GM23338 (cell line): ENCODE measurements at regions not wholly inside any gene's neighbourhood (a gene's known extent, or its start where the extent isn't known, plus 50 kb on each side); places are given as distances from the start of the nearest gene placed in this dataset.

Experiments used
- ATAC-seq: fragments of 200-7000 bp; cut with Tn5 transposase; 3 replicates; pipeline ENCODE4 v1.9.1; 2020
- DNase-seq: peaks from one replicate; pipeline ENCODE4 v3.0.0-alpha.2; 2015; ENCODE audit warnings: low spot score
- H2AFZ ChIP-seq: fragments of 200-600 bp; sonication (generic); 2 replicates; pipeline ENCODE4 v1.8.0; 2016; ENCODE audit warnings: antibody characterized with exemption, mild to moderate bottlenecking, moderate library complexity
- H3F3A ChIP-seq: fragments of 200-600 bp; sonication (generic); replicated peaks from 2 replicates; pipeline ENCODE4 v1.8.0; 2017; ENCODE audit warnings: antibody characterized with exemption, mixed run types, low read depth
- H3K27ac ChIP-seq: fragments of 200-600 bp; sonication (generic); 2 replicates; pipeline ENCODE4 v1.6.1; 2016; ENCODE audit warnings: low read depth
- H3K27me3 ChIP-seq: fragments of 200-600 bp; sonication (generic); 2 replicates; pipeline ENCODE4 v1.8.0; 2016; ENCODE audit warnings: mild to moderate bottlenecking, mixed run types, moderate library complexity; ENCODE audit not compliant: insufficient read depth
- H3K36me3 ChIP-seq: fragments of 200-600 bp; sonication (generic); 2 replicates; pipeline ENCODE4 v1.8.0; 2016; ENCODE audit warnings: mild to moderate bottlenecking; ENCODE audit not compliant: insufficient read depth
- H3K4me1 ChIP-seq: fragments of 200-600 bp; sonication (generic); 2 replicates; pipeline ENCODE4 v1.8.0; 2016; ENCODE audit warnings: mild to moderate bottlenecking, moderate library complexity; ENCODE audit not compliant: insufficient read depth
- H3K4me2 ChIP-seq: fragments of 200-600 bp; sonication (generic); 2 replicates; pipeline ENCODE4 v1.7.1; 2017; ENCODE audit warnings: mixed run types
- H3K4me3 ChIP-seq: fragments of 200-600 bp; sonication (generic); 2 replicates; pipeline ENCODE4 v1.6.1; 2016; ENCODE audit warnings: mixed run types
- H3K79me2 ChIP-seq: fragments of 200-600 bp; sonication (generic); replicated peaks from 2 replicates; pipeline ENCODE4 v1.8.0; 2017; ENCODE audit warnings: mild to moderate bottlenecking; ENCODE audit not compliant: insufficient read depth
- H3K9me2 ChIP-seq: fragments of 200-600 bp; sonication (generic); 2 replicates; pipeline ENCODE4 v1.8.0; 2017; ENCODE audit not compliant: insufficient read depth
- H4K20me1 ChIP-seq: fragments of 200-600 bp; sonication (generic); replicated peaks from 2 replicates; pipeline ENCODE4 v1.8.0; 2017; ENCODE audit warnings: mild to moderate bottlenecking; ENCODE audit not compliant: insufficient read depth
- H3K27ac Mint-ChIP-seq: 2 replicates; pipeline ENCODE4 v1.8.0; 2020; ENCODE audit warnings: inconsistent platforms, mild to moderate bottlenecking, moderate library complexity, mixed read lengths
- H3K27me3 Mint-ChIP-seq: 3 replicates; pipeline ENCODE4 v1.8.0; 2022; ENCODE audit warnings: low read depth, mild to moderate bottlenecking, moderate library complexity, mixed read lengths, inconsistent platforms; ENCODE audit not compliant: insufficient read depth, poor library complexity
- H3K36me3 Mint-ChIP-seq: 3 replicates; pipeline ENCODE4 v1.8.0; 2021; ENCODE audit warnings: low read depth, mild to moderate bottlenecking, inconsistent platforms, moderate library complexity, mixed read lengths
- H3K4me1 Mint-ChIP-seq: 3 replicates; pipeline ENCODE4 v1.8.0; 2020; ENCODE audit warnings: mild to moderate bottlenecking, inconsistent platforms, mixed read lengths
- H3K4me3 Mint-ChIP-seq: 3 replicates; pipeline ENCODE4 v1.8.0; 2021; ENCODE audit warnings: moderate library complexity, mild to moderate bottlenecking, inconsistent platforms, mixed read lengths
- H3K9me3 Mint-ChIP-seq: 3 replicates; pipeline ENCODE4 v1.8.0; 2020; ENCODE audit warnings: moderate library complexity, mild to moderate bottlenecking, inconsistent platforms, mixed read lengths
- CREB1 ChIP-seq: fragments of 250-450 bp; sonication (Bioruptor Pico); IDR thresholded peaks from 2 replicates; pipeline ENCODE4 v1.5.0; 2020; ENCODE audit warnings: low read depth, mild to moderate bottlenecking, moderate library complexity
- CTCF ChIP-seq, 2 experiments: fragments of 200-600 bp in 1 of 2; sonication (generic) in 1 of 2; conservative IDR thresholded peaks; 2 replicates each; pipeline versions ENCODE4 v1.5.1 to v1.6.1; 2016 to 2017; ENCODE audit warnings: antibody characterized with exemption in 2 of 2, low read depth in 2 of 2, mild to moderate bottlenecking in 2 of 2, moderate library complexity in 1 of 2
- EZH2phosphoT487 ChIP-seq: fragments of 200-600 bp; sonication (generic); IDR thresholded peaks from one replicate; pipeline ENCODE4 v1.8.1; 2018; ENCODE audit warnings: antibody characterized with exemption; ENCODE audit not compliant: unreplicated experiment
- POLR2AphosphoS5 ChIP-seq: IDR thresholded peaks from 2 replicates; pipeline ENCODE4 v1.6.1; 2016; ENCODE audit warnings: antibody characterized with exemption, low read depth
- ZNF114 ChIP-seq: fragments of 250-450 bp; sonication (Bioruptor Pico); IDR thresholded peaks from 2 replicates; pipeline ENCODE4 v1.5.0; 2020; ENCODE audit warnings: mild to moderate bottlenecking, moderate library complexity
- ZNF331 ChIP-seq: fragments of 250-450 bp; sonication (Bioruptor Pico); IDR thresholded peaks from 2 replicates; pipeline ENCODE4 v1.5.0; 2020; ENCODE audit warnings: low read depth, mild to moderate bottlenecking, moderate library complexity
- ZNF462 ChIP-seq: fragments of 250-450 bp; sonication (Bioruptor Pico); IDR thresholded peaks from 2 replicates; pipeline ENCODE4 v1.5.0; 2020; ENCODE audit warnings: mild to moderate bottlenecking, moderate library complexity

- ATAC-seq = no peak
- no peaks in the 10 kb centered on the region for H3K79me2 ChIP-seq
- Mint-ChIP-seq H3K4me1 (no peaks in the 10 kb centered on the region), H3K27me3 (peaks cover 2% of the 10 kb centered on the region), H3K27ac (no peak overlapping the region), H3K4me3 (no peak overlapping the region), H3K9me3 (no peaks in the 10 kb centered on the region), H3K36me3 (no peaks in the 10 kb centered on the region)
- no peaks in the 10 kb centered on the region for H3K27me3 ChIP-seq
- no peaks in the 10 kb centered on the region for H3K9me2 ChIP-seq
- H3K4me3 ChIP-seq = no peak overlapping the region
- H3K4me1 ChIP-seq = no peaks in the 10 kb centered on the region; the same call in 1 of the 2 replicates
- peak overlapping the region; percentile 81 for H2AFZ ChIP-seq
- DNase-seq = no peak
- no peak overlapping the region for H3K27ac ChIP-seq
- H3F3A ChIP-seq = no peaks in the 10 kb centered on the region
- no peaks in the 10 kb centered on the region for H4K20me1 ChIP-seq
- H3K4me2 ChIP-seq = no peak overlapping the region
- H3K36me3 ChIP-seq = no peaks in the 10 kb centered on the region
- TF ChIP-seq CTCF (conservative IDR thresholded peaks at IDR 0.05; ENCODE audit: low read depth in 2 of 2) = no peak
- no peak for TF ChIP-seq ZNF331
- TF ChIP-seq ZNF462 (CRISPR knock-in tag) = no peak
- no peak for TF ChIP-seq POLR2AphosphoS5
- TF ChIP-seq CREB1 = no peak
- no peak for TF ChIP-seq EZH2phosphoT487
- no peak for TF ChIP-seq ZNF114 (CRISPR knock-in tag)
Observed at GRCh38 chr14:54314365-54315104, 82.3 kb upstream of the CDKN3 start.
